IMR-90 (cell line): ENCODE measurements at regions not wholly inside any gene's neighbourhood (a gene's known extent, or its start where the extent isn't known, plus 50 kb on each side); places are given as distances from the start of the nearest gene placed in this dataset.

ENCODE experiments used
- ATAC-seq: fragments of 200-7000 bp; cut with Tn5 transposase; 2 replicates; pipeline ENCODE4 v1.9.1; 2020; ENCODE audit warnings: low read depth, mild to moderate bottlenecking, moderate library complexity
- BruUV-seq: library from RNA; stranded (reverse); fragments of 400-500 nt; replicated peaks from 2 replicates; lab custom pipeline; 2021; lab: Mats Ljungman, UMichigan
- CTCF ChIA-PET: fragments of 300-600 bp; formaldehyde crosslinking; extraction: SDS; loops from one replicate; lab custom pipeline; 2021; ENCODE audit warnings: antibody characterized with exemption; lab: Yijun Ruan, JAX
- POLR2A ChIA-PET: fragments of 300-600 bp; sonication (Branson Sonifier 250); formaldehyde crosslinking; loops from one replicate; lab custom pipeline; 2022; ENCODE audit warnings: antibody characterized with exemption; ENCODE audit not compliant: unreplicated experiment; lab: Charles Lee
- DNase-seq: peaks from one replicate; pipeline ENCODE4 v3.0.0; 2013
- H2AFZ ChIP-seq: replicated peaks from 2 replicates; pipeline ENCODE3; 2013; ENCODE audit warnings: low read length, mild to moderate bottlenecking; ENCODE audit not compliant: poor library complexity
- H2AK5ac ChIP-seq: 2 replicates; pipeline ENCODE4 v1.6.1; 2013; ENCODE audit warnings: low read depth, low read length, inconsistent platforms
- H2AK9ac ChIP-seq: replicated peaks from 2 replicates; pipeline ENCODE3; 2013; ENCODE audit warnings: mild to moderate bottlenecking, low read depth, low read length, moderate library complexity; ENCODE audit not compliant: poor library complexity
- H2BK120ac ChIP-seq: 2 replicates; pipeline ENCODE4 v1.6.1; 2013; ENCODE audit warnings: low read depth, low read length, inconsistent platforms
- H2BK15ac ChIP-seq: 3 replicates; pipeline ENCODE4 v1.6.1; 2013; ENCODE audit warnings: low read depth, low read length, inconsistent platforms
- H2BK20ac ChIP-seq: 2 replicates; pipeline ENCODE4 v1.6.1; 2013; ENCODE audit warnings: low read depth, mild to moderate bottlenecking, inconsistent platforms, low read length, moderate library complexity
- H2BK5ac ChIP-seq: 2 replicates; pipeline ENCODE4 v1.6.1; 2013; ENCODE audit warnings: mild to moderate bottlenecking, low read depth, low read length, inconsistent platforms; ENCODE audit not compliant: poor library complexity, severe bottlenecking
- H3K14ac ChIP-seq: replicated peaks from 2 replicates; pipeline ENCODE4 v1.6.1; 2013; ENCODE audit warnings: low read depth, low read length, inconsistent platforms
- H3K18ac ChIP-seq: 2 replicates; pipeline ENCODE4 v1.6.1; 2013; ENCODE audit warnings: low read depth, low read length, control low read depth
- H3K23ac ChIP-seq: 2 replicates; pipeline ENCODE4 v1.6.1; 2013; ENCODE audit warnings: low read depth, low read length, inconsistent platforms
- H3K27ac ChIP-seq: 2 replicates; pipeline ENCODE4 v1.5.1; 2013; ENCODE audit warnings: mild to moderate bottlenecking, control low read depth, low read length; ENCODE audit not compliant: insufficient read depth
- H3K27me3 ChIP-seq: 2 replicates; pipeline ENCODE4 v1.6.1; 2013; ENCODE audit warnings: low read length; ENCODE audit not compliant: control insufficient read depth, insufficient read depth
- H3K36me3 ChIP-seq: 2 replicates; pipeline ENCODE4 v1.6.1; 2013; ENCODE audit warnings: low read length, mixed read lengths; ENCODE audit not compliant: control insufficient read depth, insufficient read depth
- H3K4ac ChIP-seq: 2 replicates; pipeline ENCODE4 v1.6.1; 2013; ENCODE audit warnings: low read depth, low read length, inconsistent platforms
- H3K4me1 ChIP-seq: 2 replicates; pipeline ENCODE4 v1.6.1; 2013; ENCODE audit warnings: low read length, mixed read lengths; ENCODE audit not compliant: control insufficient read depth, insufficient read depth
- H3K4me2 ChIP-seq: 2 replicates; pipeline ENCODE4 v1.6.1; 2013; ENCODE audit warnings: low read depth, mild to moderate bottlenecking, control low read depth, low read length, moderate library complexity
- H3K4me3 ChIP-seq: 2 replicates; pipeline ENCODE4 v1.5.1; 2013; ENCODE audit warnings: low read depth, mild to moderate bottlenecking, control low read depth, low read length, moderate library complexity; ENCODE audit not compliant: insufficient read depth
- H3K56ac ChIP-seq: 2 replicates; pipeline ENCODE4 v1.6.1; 2013; ENCODE audit warnings: low read length, inconsistent platforms; ENCODE audit not compliant: insufficient read depth; ENCODE audit errors: extremely low read depth
- H3K79me1 ChIP-seq, 2 experiments: 2 replicates each; pipeline ENCODE4 v1.6.1; 2013; ENCODE audit warnings: low read length in 2 of 2, inconsistent platforms in 1 of 2, low read depth in 1 of 2
- H3K9ac ChIP-seq: 2 replicates; pipeline ENCODE4 v1.6.1; 2013; ENCODE audit warnings: low read depth, low read length, control low read depth
- H3K9me1 ChIP-seq: 2 replicates; pipeline ENCODE4 v1.6.1; 2013; ENCODE audit warnings: low read length, inconsistent platforms; ENCODE audit not compliant: insufficient read depth
- H3K9me3 ChIP-seq: 2 replicates; pipeline ENCODE4 v1.6.1; 2013; ENCODE audit warnings: low read length; ENCODE audit not compliant: control insufficient read depth, insufficient read depth
- H4K20me1 ChIP-seq: 2 replicates; pipeline ENCODE4 v1.6.1; 2013; ENCODE audit warnings: low read length, inconsistent platforms; ENCODE audit not compliant: insufficient read depth
- H4K5ac ChIP-seq: 2 replicates; pipeline ENCODE4 v1.6.1; 2013; ENCODE audit warnings: mild to moderate bottlenecking, low read depth, low read length, control low read depth
- H4K8ac ChIP-seq, 2 experiments: 2 replicates each; pipeline ENCODE4 v1.6.1; 2013; ENCODE audit warnings: low read depth in 2 of 2, low read length in 2 of 2, control low read depth in 1 of 2, inconsistent platforms in 1 of 2
- H4K91ac ChIP-seq: 2 replicates; pipeline ENCODE4 v1.6.1; 2013; ENCODE audit warnings: low read depth, low read length, inconsistent platforms; ENCODE audit not compliant: insufficient read depth
- BHLHE40 ChIP-seq: fragments of 150-350 bp; IDR thresholded peaks from 2 replicates; pipeline ENCODE4 v1.6.1; 2016; ENCODE audit warnings: mild to moderate bottlenecking, low read depth, low read length
- CEBPB ChIP-seq: IDR thresholded peaks from 2 replicates; pipeline ENCODE4 v1.6.1; 2012; ENCODE audit warnings: low read depth, low read length, improper control_type of control experiment
- CHD1 ChIP-seq: IDR thresholded peaks from 2 replicates; pipeline ENCODE4 v1.6.1; 2012; ENCODE audit warnings: low read depth, low read length, improper control_type of control experiment
- CTCF ChIP-seq: conservative IDR thresholded peaks from 2 replicates; pipeline ENCODE4 v1.5.1; 2012; ENCODE audit warnings: mild to moderate bottlenecking, low read depth, low read length, improper control_type of control experiment
- ELK1 ChIP-seq: fragments of 150-350 bp; IDR thresholded peaks from 2 replicates; pipeline ENCODE4 v1.6.1; 2016; ENCODE audit warnings: low read depth, mild to moderate bottlenecking, low read length, moderate library complexity, borderline replicate concordance
- MAZ ChIP-seq: IDR thresholded peaks from 2 replicates; pipeline ENCODE4 v1.6.1; 2012; ENCODE audit warnings: low read depth, mild to moderate bottlenecking, low read length, improper control_type of control experiment, moderate library complexity, borderline replicate concordance
- MXI1 ChIP-seq: IDR thresholded peaks from 2 replicates; pipeline ENCODE4 v1.6.1; 2012; ENCODE audit warnings: low read depth, mild to moderate bottlenecking, low read length, moderate library complexity, borderline replicate concordance
- NFE2L2 ChIP-seq: fragments of 150-350 bp; IDR thresholded peaks from 2 replicates; pipeline ENCODE4 v1.6.1; 2016; ENCODE audit warnings: low read depth, mild to moderate bottlenecking, low read length
- POLR2A ChIP-seq: IDR thresholded peaks from 2 replicates; pipeline ENCODE4 v1.6.1; 2012; ENCODE audit warnings: mild to moderate bottlenecking, low read depth, low read length
- RAD21 ChIP-seq: IDR thresholded peaks from 2 replicates; pipeline ENCODE4 v1.6.1; 2012; ENCODE audit warnings: low read length, improper control_type of control experiment
- RCOR1 ChIP-seq: IDR thresholded peaks from 2 replicates; pipeline ENCODE4 v1.6.1; 2012; ENCODE audit warnings: mild to moderate bottlenecking, low read length, improper control_type of control experiment; ENCODE audit not compliant: insufficient replicate concordance
- RFX5 ChIP-seq: IDR thresholded peaks from 2 replicates; pipeline ENCODE4 v1.8.0; 2012; ENCODE audit warnings: low read depth, mild to moderate bottlenecking, low read length, moderate library complexity
- SMC3 ChIP-seq: fragments of 150-350 bp; IDR thresholded peaks from 2 replicates; pipeline ENCODE4 v1.6.1; 2016; ENCODE audit warnings: low read depth, mild to moderate bottlenecking, antibody characterized with exemption, low read length, moderate library complexity
- USF2 ChIP-seq: fragments of 150-350 bp; IDR thresholded peaks from 2 replicates; pipeline ENCODE4 v1.6.1; 2017; ENCODE audit warnings: mild to moderate bottlenecking, antibody characterized with exemption, low read length, low read depth
- dilution Hi-C: fragments of 300-500 bp; cut with HindIII; formaldehyde crosslinking; loops from one replicate; pipeline ENCODE4 v1.14.3; 2018; ENCODE audit warnings: low sequenced_read_pairs; ENCODE audit not compliant: unreplicated experiment
- in situ Hi-C: fragments of 300-500 bp; cut with MboI; formaldehyde crosslinking; loops from 3 replicates; pipeline ENCODE4 v1.14.3; 2019; ENCODE audit warnings: low sequenced_read_pairs, inconsistent platforms, mixed read lengths
- intact Hi-C: fragments of 100-400 bp; cut with micrococcal nuclease; formaldehyde crosslinking; loops from 2 replicates; pipeline ENCODE4 v1.10.0; 2022

- Histone ChIP-seq H2AK5ac (no peak overlapping the region), H3K9ac (no peak overlapping the region), H3K18ac (no peak overlapping the region), H2BK5ac (no peak overlapping the region), H4K8ac (no peak overlapping the region), H2BK20ac (no peak overlapping the region), H3K4me3 (no peak overlapping the region), H2BK120ac (no peak overlapping the region), H2AFZ (no peak overlapping the region), H4K20me1 (no peaks in the 10 kb centered on the region), H4K5ac (no peak overlapping the region), H3K4me1 (no peaks in the 10 kb centered on the region), H3K27me3 (no peaks in the 10 kb centered on the region; the same call in 1 of the 2 replicates), H3K4me2 (no peak overlapping the region), H3K14ac (no peak overlapping the region), H4K91ac (no peak overlapping the region), H3K36me3 (no peaks in the 10 kb centered on the region), H3K56ac (no peak overlapping the region), H3K4ac (no peak overlapping the region), H3K79me1 (no peaks in the 10 kb centered on the region), H3K9me3 (no peaks in the 10 kb centered on the region), H3K27ac (no peak overlapping the region), H2BK15ac (no peak overlapping the region), H3K23ac (no peak overlapping the region), H3K9me1 (no peaks in the 10 kb centered on the region), H2AK9ac (no peak overlapping the region)
- ChIA-PET CTCF (no interaction called here), POLR2A (no interaction called here)
- dilution Hi-C loops, result no loop called here
- ATAC-seq (no peak), DNase-seq (no peak)
- no TSS peak for BruUV-seq
- TF ChIP-seq CTCF, result no peak
- no peak for TF ChIP-seq RAD21
- TF ChIP-seq BHLHE40, result no peak
- no peak for TF ChIP-seq ELK1
- no peak for TF ChIP-seq MAZ
- TF ChIP-seq RCOR1, result no peak
- no peak for TF ChIP-seq USF2
- TF ChIP-seq NFE2L2, result no peak
- TF ChIP-seq POLR2A, result no peak
- TF ChIP-seq MXI1, result no peak
- TF ChIP-seq SMC3, result no peak
- TF ChIP-seq CEBPB, result no peak
- no peak for TF ChIP-seq RFX5
- no peak for TF ChIP-seq CHD1
- in situ Hi-C loops, result no loop called here
- intact Hi-C loops, result no loop called here
Observed at GRCh38 chr19:29015569-29015968, 197.4 kb downstream of the UQCRFS1 start.
